Neural progenitor cell (in vitro differentiated cells): ENCODE measurements at regions not wholly inside any gene's neighbourhood (a gene's known extent, or its start where the extent isn't known, plus 50 kb on each side); places are given as distances from the start of the nearest gene placed in this dataset.

Experiments
- DNase-seq: peaks from one replicate; pipeline ENCODE4 v3.0.0-alpha.2; 2016; ENCODE audit warnings: low spot score
- H2AFZ ChIP-seq: fragments of 200-600 bp; sonication (generic); replicated peaks from 2 replicates; pipeline ENCODE4 v1.6.1; 2016; ENCODE audit warnings: antibody characterized with exemption
- H3F3A ChIP-seq: fragments of 200-600 bp; sonication (generic); 2 replicates; pipeline ENCODE4 v1.6.1; 2016; ENCODE audit warnings: antibody characterized with exemption, low read depth
- H3K27ac ChIP-seq: fragments of 200-600 bp; sonication (generic); 2 replicates; pipeline ENCODE4 v1.5.1; 2016; ENCODE audit warnings: mild to moderate bottlenecking
- H3K27me3 ChIP-seq: fragments of 200-600 bp; sonication (generic); 2 replicates; pipeline ENCODE4 v1.6.1; 2016; ENCODE audit warnings: mild to moderate bottlenecking, moderate library complexity
- H3K36me3 ChIP-seq: fragments of 200-600 bp; sonication (generic); 2 replicates; pipeline ENCODE4 v1.5.1; 2016
- H3K4me1 ChIP-seq: fragments of 200-600 bp; sonication (generic); 2 replicates; pipeline ENCODE4 v1.6.1; 2016; ENCODE audit warnings: mixed run types
- H3K4me2 ChIP-seq: fragments of 200-600 bp; sonication (generic); 2 replicates; pipeline ENCODE4 v1.6.1; 2016
- H3K4me3 ChIP-seq: fragments of 200-600 bp; sonication (generic); 2 replicates; pipeline ENCODE4 v1.5.1; 2016
- H3K79me2 ChIP-seq: fragments of 200-600 bp; sonication (generic); 2 replicates; pipeline ENCODE4 v1.6.1; 2016; ENCODE audit warnings: low read depth
- H3K9ac ChIP-seq: fragments of 200-600 bp; sonication (generic); 2 replicates; pipeline ENCODE4 v1.6.1; 2016
- H3K9me3 ChIP-seq: fragments of 200-600 bp; sonication (generic); 2 replicates; pipeline ENCODE4 v1.5.1; 2016; ENCODE audit warnings: low read depth
- H4K20me1 ChIP-seq: fragments of 200-600 bp; sonication (generic); 2 replicates; pipeline ENCODE4 v1.6.1; 2016; ENCODE audit warnings: low read depth
- H3K27ac Mint-ChIP-seq: 3 replicates; pipeline ENCODE4 v1.8.0; 2021; ENCODE audit warnings: mixed read lengths
- H3K27me3 Mint-ChIP-seq: 2 replicates; pipeline ENCODE4 v1.8.0; 2022; ENCODE audit warnings: low read depth, mild to moderate bottlenecking, inconsistent platforms, moderate library complexity, mixed read lengths; ENCODE audit not compliant: insufficient read depth
- H3K36me3 Mint-ChIP-seq: 3 replicates; pipeline ENCODE4 v1.8.0; 2021; ENCODE audit warnings: mixed read lengths
- H3K4me1 Mint-ChIP-seq: 3 replicates; pipeline ENCODE4 v1.8.0; 2021; ENCODE audit warnings: mixed read lengths
- H3K4me3 Mint-ChIP-seq: 3 replicates; pipeline ENCODE4 v1.8.0; 2021; ENCODE audit warnings: mild to moderate bottlenecking, moderate library complexity, mixed read lengths
- H3K9me3 Mint-ChIP-seq: 3 replicates; pipeline ENCODE4 v1.8.0; 2020; ENCODE audit warnings: mixed read lengths
- CTCF ChIP-seq: fragments of 200-600 bp; sonication (generic); IDR thresholded peaks from 2 replicates; pipeline ENCODE4 v1.5.1; 2017; ENCODE audit warnings: antibody characterized with exemption, mild to moderate bottlenecking
- EZH2 ChIP-seq: fragments of 200-600 bp; sonication (generic); IDR thresholded peaks from 2 replicates; pipeline ENCODE4 v1.6.1; 2017; ENCODE audit warnings: antibody characterized with exemption, mild to moderate bottlenecking, moderate library complexity
- EZH2phosphoT487 ChIP-seq: fragments of 200-600 bp; sonication (generic); IDR thresholded peaks from 2 replicates; pipeline ENCODE4 v1.6.1; 2017; ENCODE audit warnings: antibody characterized with exemption

GRCh38 chr13:33445476-33445875 is 159.9 kb upstream of the STARD13 start:
- H3F3A ChIP-seq = no peaks in the 10 kb centered on the region
- H2AFZ ChIP-seq = no peak overlapping the region
- TF ChIP-seq CTCF (no peak), EZH2 (no peak), EZH2phosphoT487 (no peak)
- H3K9me3 ChIP-seq = no peaks in the 10 kb centered on the region
- DNase-seq = no peak
- no peaks in the 10 kb centered on the region for H3K4me1 Mint-ChIP-seq
- H3K9me3 Mint-ChIP-seq = no peaks in the 10 kb centered on the region
- H3K36me3 Mint-ChIP-seq = no peaks in the 10 kb centered on the region
- no peak overlapping the region for H3K9ac ChIP-seq
- H3K27ac Mint-ChIP-seq = no peak overlapping the region
- no peaks in the 10 kb centered on the region for H3K4me1 ChIP-seq
- no peaks in the 10 kb centered on the region for H3K79me2 ChIP-seq
- H4K20me1 ChIP-seq = no peaks in the 10 kb centered on the region
- no peak overlapping the region for H3K4me3 Mint-ChIP-seq
- no peaks in the 10 kb centered on the region for H3K27me3 Mint-ChIP-seq
- no peak overlapping the region for H3K4me2 ChIP-seq
- H3K27ac ChIP-seq = no peak overlapping the region
- H3K27me3 ChIP-seq = no peaks in the 10 kb centered on the region
- H3K4me3 ChIP-seq = no peak overlapping the region
- H3K36me3 ChIP-seq = no peaks in the 10 kb centered on the region

GRCh38 chr13:33446821-33447725 is 161.5 kb upstream of the STARD13 start:
- no peaks in the 10 kb centered on the region for H3K27me3 ChIP-seq
- Mint-ChIP-seq H3K4me1 (no peaks in the 10 kb centered on the region), H3K27ac (no peak overlapping the region), H3K27me3 (no peaks in the 10 kb centered on the region), H3K9me3 (no peaks in the 10 kb centered on the region), H3K4me3 (no peak overlapping the region), H3K36me3 (no peaks in the 10 kb centered on the region)
- H3K36me3 ChIP-seq = no peaks in the 10 kb centered on the region
- no peak overlapping the region for H3K4me2 ChIP-seq
- TF ChIP-seq EZH2phosphoT487 (no peak), EZH2 (no peak), CTCF (no peak)
- no peaks in the 10 kb centered on the region for H4K20me1 ChIP-seq
- H3K4me3 ChIP-seq = no peak overlapping the region
- H3K4me1 ChIP-seq = no peaks in the 10 kb centered on the region
- H3F3A ChIP-seq = no peaks in the 10 kb centered on the region
- no peak overlapping the region for H2AFZ ChIP-seq
- no peak overlapping the region for H3K9ac ChIP-seq
- no peak for DNase-seq
- no peaks in the 10 kb centered on the region for H3K9me3 ChIP-seq
- no peak overlapping the region for H3K27ac ChIP-seq
- no peaks in the 10 kb centered on the region for H3K79me2 ChIP-seq

- Histone ChIP-seq H3K4me2 (no peak overlapping the region), H3K27me3 (no peaks in the 10 kb centered on the region), H3K9ac (no peak overlapping the region), H4K20me1 (no peaks in the 10 kb centered on the region), H3K36me3 (no peaks in the 10 kb centered on the region), H3K9me3 (no peaks in the 10 kb centered on the region), H3K79me2 (no peaks in the 10 kb centered on the region), H3F3A (no peaks in the 10 kb centered on the region), H3K27ac (no peak overlapping the region), H2AFZ (no peak overlapping the region), H3K4me1 (no peaks in the 10 kb centered on the region), H3K4me3 (no peak overlapping the region)
- no peak for TF ChIP-seq EZH2phosphoT487
- TF ChIP-seq EZH2 = no peak
- TF ChIP-seq CTCF = no peak
- no peaks in the 10 kb centered on the region for H3K27me3 Mint-ChIP-seq
- no peaks in the 10 kb centered on the region for H3K9me3 Mint-ChIP-seq
- H3K27ac Mint-ChIP-seq = no peak overlapping the region
- no peak overlapping the region for H3K4me3 Mint-ChIP-seq
- H3K4me1 Mint-ChIP-seq = no peaks in the 10 kb centered on the region
- no peaks in the 10 kb centered on the region for H3K36me3 Mint-ChIP-seq
- no peak for DNase-seq
These were observed 163.3 kb upstream of the STARD13 start for GRCh38 chr13:33448889-33449288.
